GM12891 (cell line): ENCODE measurements at regions not wholly inside any gene's neighbourhood (a gene's known extent, or its start where the extent isn't known, plus 50 kb on each side); places are given as distances from the start of the nearest gene placed in this dataset.

Source experiments
- PAX5 ChIP-seq: IDR thresholded peaks from 2 replicates; pipeline ENCODE4 v1.6.1; 2011; ENCODE audit warnings: low read length, moderate library complexity, mild to moderate bottlenecking; ENCODE audit not compliant: insufficient read depth, severe bottlenecking
- POLR2A ChIP-seq: IDR thresholded peaks from 2 replicates; pipeline ENCODE4 v1.6.1; 2011; ENCODE audit warnings: low read depth, low read length, control low read depth
- POLR2AphosphoS5 ChIP-seq: IDR thresholded peaks from 2 replicates; pipeline ENCODE4 v1.6.1; 2011; ENCODE audit warnings: low read depth, low read length, control low read depth
- POU2F2 ChIP-seq: IDR thresholded peaks from 2 replicates; pipeline ENCODE4 v1.6.1; 2011; ENCODE audit warnings: low read depth, mild to moderate bottlenecking, control low read depth, low read length, moderate library complexity
- TAF1 ChIP-seq: IDR thresholded peaks from 2 replicates; pipeline ENCODE4 v1.6.1; 2011; ENCODE audit warnings: low read depth, low read length, control low read depth

- TF ChIP-seq POLR2AphosphoS5 (no peak), TAF1 (no peak), POLR2A (no peak), PAX5 (no peak), POU2F2 (no peak)
These were observed 56.0 kb upstream of the ST8SIA3 start for GRCh38 chr18:57296336-57296735.
